AG08395 (cell line): ENCODE measurements at regions not wholly inside any gene's neighbourhood (a gene's known extent, or its start where the extent isn't known, plus 50 kb on each side); places are given as distances from the start of the nearest gene placed in this dataset.

Experiments
- DNase-seq: peaks from one replicate; pipeline ENCODE4 v3.0.0; 2012; ENCODE audit warnings: mixed read lengths, low spot score

GRCh38 chr14:26766726-26767125 lies 168.9 kb upstream of the NOVA1 start:
- DNase-seq, result no peak

- DNase-seq, result no peak
These were observed 176.2 kb upstream of the NOVA1 start for GRCh38 chr14:26773906-26774593.

DNA sequence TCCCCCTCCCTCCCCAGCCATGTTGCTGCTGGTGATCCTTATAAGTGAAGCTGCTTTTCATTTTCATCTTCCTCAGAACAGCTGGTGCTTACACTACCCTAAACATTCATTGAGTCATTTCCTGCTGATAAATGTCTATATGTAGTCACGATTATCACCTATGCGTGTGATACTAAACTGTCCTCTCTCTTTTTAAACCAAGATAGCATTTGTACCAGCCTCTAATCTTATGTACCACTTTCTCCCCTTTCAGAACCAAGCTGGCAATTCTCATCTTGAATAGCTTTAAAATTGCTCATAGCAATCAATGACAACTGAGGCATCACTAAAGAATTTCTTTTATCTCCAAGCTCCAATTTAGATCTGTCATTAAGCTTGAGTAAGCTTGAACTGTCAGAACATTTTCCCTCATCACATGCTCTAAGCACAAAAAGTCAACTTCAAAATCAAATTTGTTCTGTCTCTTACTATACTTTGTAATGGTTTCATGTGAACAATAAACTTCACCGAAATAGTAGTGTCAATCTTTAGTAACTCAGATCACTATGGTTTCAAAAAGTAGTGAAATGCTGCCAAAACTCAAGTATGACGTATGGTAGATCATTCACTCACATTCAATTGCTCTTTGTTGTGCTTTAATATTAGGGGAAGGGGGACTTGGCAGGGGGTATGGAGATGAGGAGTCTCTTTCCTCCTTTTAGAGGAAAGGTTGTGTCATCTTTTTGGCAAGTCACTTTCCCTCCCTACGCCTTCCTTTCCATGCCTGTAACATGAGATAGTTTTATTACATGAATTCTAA lies 178.1 kb upstream of the NOVA1 start:
- DNase-seq, result peak; percentile 26

GRCh38 chr14:26791117-26791806 lies 193.4 kb upstream of the NOVA1 start:
- no peak for DNase-seq

GRCh38 chr14:26794731-26795130 lies 196.9 kb upstream of the NOVA1 start:
- DNase-seq, result peak; percentile 20

DNA sequence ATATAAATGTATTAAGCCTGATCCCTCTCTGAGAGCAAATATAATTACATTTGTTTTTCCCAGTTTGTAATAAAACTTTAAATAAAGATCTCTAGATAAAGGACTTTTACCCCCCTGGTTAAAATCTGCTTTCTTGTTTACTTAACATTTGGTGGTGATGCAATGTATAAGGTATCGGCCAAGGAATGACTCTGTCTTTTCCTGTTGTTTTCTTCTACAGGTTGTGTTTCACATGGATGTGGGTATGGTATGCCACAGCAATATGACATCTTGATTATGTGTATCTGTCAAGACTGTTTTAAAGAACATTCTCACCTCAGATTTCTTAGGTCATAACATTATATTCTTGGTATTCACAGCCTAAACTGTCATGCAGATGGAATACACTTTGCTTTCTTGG lies 210.6 kb upstream of the NOVA1 start:
- DNase-seq, result no peak

GRCh38 chr14:26810631-26811030 lies 212.8 kb upstream of the NOVA1 start:
- DNase-seq, result no peak

GRCh38 chr14:26811756-26812305 lies 214.0 kb upstream of the NOVA1 start:
- no peak for DNase-seq

GRCh38 chr14:26820138-26820537 lies 222.3 kb upstream of the NOVA1 start:
- DNase-seq, result no peak

- DNase-seq, result no peak
These were observed 222.7 kb upstream of the NOVA1 start for GRCh38 chr14:26820572-26820971.

GRCh38 chr14:26828741-26829140 lies 230.9 kb upstream of the NOVA1 start:
- DNase-seq, result no peak

DNA sequence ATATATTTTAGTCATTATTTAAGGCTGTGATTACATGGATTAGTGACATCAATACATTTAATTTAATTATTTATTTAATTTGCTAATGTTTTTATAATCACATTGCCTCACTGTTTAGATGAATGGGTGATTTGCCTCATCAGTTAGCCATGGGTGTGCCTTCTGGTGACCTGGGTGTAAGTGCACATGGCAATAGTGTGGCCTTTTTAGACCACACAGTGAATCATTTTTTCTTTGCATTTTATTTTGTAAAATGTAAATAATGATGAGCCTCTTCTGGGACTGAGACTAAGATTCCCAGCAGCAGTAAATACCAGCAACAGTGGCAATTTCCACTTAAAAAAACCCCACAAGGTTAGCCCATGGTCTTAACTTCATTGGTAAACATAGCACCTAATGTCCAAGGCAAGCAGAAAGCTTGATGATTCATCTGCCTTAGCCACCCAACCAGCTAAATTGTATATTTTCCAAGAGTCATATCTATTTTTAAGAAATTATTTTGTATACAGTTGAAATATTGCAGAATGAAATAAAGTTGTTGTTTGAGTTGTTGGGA lies 235.9 kb upstream of the NOVA1 start:
- no peak for DNase-seq

DNA sequence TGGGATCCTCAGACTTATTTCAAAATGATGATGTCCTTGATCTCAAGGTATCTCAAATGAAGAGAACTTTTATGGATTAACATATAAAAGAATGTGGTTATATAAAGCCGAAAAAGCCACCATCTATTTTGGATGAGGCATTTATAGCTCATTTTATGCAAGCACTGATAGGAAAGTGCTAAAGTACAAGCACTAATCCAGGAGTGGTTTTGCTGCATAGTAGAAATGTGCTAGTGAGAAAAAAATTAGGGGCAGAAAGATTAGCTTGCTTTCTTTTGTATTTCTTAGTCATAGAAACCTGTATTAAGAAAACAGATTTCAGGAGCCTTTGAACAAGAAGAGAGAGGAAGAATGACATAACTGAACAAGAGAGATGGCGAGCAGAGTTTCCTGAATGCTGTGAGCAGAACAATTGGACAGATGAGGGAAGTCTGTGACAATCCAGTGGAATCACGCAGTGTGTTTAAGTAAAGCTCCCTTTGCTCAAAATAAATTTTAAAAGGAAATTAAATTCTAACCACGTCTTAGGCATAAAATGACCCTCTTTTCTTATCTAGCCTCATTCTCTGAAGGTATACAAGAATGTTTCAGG lies 238.2 kb upstream of the NOVA1 start:
- no peak for DNase-seq

- no peak for DNase-seq
These were observed 241.6 kb upstream of the NOVA1 start for GRCh38 chr14:26839481-26839880.

- DNase-seq, result no peak
These were observed 243.5 kb upstream of the NOVA1 start for GRCh38 chr14:26841326-26841725.

GRCh38 chr14:26841920-26842741 lies 244.3 kb upstream of the NOVA1 start:
- peak; percentile 83 for DNase-seq

GRCh38 chr14:26845151-26845818 lies 247.5 kb upstream of the NOVA1 start:
- DNase-seq, result no peak

DNA sequence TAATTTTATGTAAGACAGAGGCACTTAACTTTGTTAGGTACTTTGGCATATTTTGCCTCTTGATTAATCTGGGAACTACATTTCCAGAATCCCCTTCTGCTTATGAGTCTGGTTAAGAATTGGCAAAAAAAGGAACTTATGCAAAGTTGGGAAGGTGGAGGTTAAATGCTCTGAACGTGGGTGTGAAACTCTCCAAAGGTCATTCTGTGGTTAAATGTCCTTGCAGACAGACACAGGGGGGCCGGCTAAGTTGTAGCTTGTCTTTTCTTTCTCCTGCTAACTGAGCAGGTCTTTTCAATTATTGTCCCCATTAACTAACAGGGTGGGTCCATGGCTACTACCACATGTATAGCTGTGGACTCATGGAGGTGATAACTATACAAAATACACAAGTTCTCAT lies 248.6 kb upstream of the NOVA1 start:
- no peak for DNase-seq

DNA sequence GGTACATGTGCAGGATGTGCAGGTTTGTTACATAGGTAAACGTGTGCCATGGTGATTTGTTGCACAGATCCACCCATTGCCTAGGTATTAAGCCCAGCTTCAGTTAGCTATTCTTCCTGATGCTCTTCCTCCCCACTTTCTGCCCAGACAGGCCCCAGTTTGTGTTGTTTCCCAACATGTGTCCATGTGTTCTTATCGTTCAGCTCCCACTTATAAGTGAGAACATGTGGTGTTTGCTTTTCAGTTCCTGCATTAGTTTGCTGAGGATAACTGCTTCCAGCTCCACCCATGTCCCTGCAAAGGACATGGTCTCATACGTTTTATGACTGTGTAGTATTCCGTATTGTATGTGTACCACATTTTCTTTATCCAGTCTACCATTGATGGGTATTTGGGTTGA lies 251.7 kb upstream of the NOVA1 start:
- no peak for DNase-seq

- DNase-seq, result no peak
These were observed 254.0 kb upstream of the NOVA1 start for GRCh38 chr14:26851793-26852192.
